HG03520 (cell line): ENCODE measurements at regions not wholly inside any gene's neighbourhood (a gene's known extent, or its start where the extent isn't known, plus 50 kb on each side); places are given as distances from the start of the nearest gene placed in this dataset.
"Not testable (repeated sequence)": the region's sequence is repeated elsewhere in the genome, so short reads cannot be mapped to it uniquely, and the experiment has no call there.

Source experiments
- ATAC-seq: cut with Tn5 transposase; IDR thresholded peaks from one replicate; pipeline ENCODE4 v1.9.1; 2021; ENCODE audit warnings: mild to moderate bottlenecking, moderate library complexity; ENCODE audit not compliant: unreplicated experiment

DNA sequence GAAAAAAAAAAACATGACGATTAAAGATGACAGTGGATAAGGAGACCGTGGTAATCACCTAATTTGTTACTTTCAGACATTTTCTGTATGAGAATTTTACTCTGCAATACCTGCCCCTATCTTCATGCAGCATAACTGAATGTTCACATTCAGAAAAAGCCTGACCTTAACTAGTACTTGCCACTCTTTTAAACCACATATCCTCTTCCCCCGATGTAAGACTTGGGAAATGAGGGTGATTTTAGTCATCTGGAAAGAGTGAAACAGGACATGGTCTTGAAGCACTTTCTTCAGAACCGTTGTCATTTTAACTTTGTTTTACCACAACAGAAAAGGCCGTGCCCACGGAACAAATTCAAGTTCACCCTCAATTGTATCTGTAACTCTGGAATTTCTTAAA lies 318.5 kb downstream of the BCL2L11 start:
- ATAC-seq, result not testable (repeated sequence)

DNA sequence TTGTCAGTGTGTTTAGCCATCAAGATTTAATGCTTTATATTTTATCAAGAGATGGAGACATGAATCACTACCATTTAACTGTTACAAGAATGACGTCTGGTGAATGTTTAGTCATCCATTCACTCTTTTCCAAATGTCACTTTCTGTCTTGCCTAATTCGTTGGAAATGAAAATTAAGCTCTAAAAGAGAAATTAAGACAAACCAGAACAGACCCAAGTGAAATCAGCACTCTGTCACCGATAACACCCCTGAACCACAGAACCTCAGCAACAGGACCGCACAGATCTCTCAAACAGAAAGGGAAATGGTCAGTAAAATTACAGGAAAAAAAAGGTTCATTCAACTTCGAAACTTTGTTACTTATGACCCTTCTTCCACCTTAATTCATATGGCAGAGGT lies 320.9 kb downstream of the BCL2L11 start:
- not testable (repeated sequence) for ATAC-seq

DNA sequence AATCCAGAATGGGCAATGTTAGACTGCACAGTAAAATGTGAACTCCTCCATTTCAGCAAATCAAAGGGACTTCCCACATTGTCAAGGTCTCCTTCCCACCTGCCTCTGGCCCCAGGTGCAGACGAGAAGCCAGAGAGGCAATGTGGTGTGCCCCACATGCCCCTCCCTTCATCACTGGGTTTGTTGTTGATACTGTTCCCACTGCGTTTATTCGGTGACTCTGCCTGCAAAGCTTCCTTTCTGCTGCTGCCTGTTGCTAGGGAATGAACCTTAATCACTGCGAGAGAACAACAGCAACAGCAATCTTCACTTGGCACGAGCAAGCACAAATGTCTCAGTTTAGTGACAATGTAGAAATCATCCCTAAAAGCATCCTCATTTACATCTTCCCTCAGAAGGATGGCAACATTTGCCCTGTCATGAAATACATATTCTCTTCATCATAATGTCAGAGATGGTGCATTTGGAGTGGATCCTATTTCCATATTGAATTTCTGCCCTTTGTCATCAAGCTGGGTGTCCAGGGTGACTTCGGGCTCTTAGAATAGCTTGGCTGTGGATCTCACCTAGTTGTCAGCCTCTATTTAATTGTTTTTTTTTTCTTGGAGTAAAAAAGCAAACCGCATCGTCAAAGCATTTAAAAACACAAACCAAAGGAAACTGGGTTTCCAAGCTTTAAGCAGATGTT lies 322.2 kb downstream of the BCL2L11 start:
- ATAC-seq, result not testable (repeated sequence)

DNA sequence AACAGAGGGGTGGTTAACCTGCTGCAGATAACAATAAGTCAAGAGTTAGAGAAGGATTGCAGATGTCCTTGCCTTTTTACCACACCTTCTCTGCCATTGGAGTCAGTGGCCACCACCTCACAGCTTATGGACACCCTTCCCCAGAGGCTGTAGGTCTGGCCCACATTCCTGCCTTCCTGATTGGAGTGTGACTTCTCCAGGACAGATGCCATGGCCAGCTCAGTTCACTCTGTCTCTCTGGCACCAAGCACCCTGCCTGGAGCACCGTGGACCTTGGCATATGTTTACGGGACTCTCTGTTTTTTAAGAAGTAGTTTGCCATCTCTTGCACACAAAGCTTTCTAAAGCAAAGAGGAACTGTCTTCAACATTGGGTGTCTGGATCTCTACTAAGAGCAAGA lies 323.8 kb downstream of the BCL2L11 start:
- not testable (repeated sequence) for ATAC-seq

DNA sequence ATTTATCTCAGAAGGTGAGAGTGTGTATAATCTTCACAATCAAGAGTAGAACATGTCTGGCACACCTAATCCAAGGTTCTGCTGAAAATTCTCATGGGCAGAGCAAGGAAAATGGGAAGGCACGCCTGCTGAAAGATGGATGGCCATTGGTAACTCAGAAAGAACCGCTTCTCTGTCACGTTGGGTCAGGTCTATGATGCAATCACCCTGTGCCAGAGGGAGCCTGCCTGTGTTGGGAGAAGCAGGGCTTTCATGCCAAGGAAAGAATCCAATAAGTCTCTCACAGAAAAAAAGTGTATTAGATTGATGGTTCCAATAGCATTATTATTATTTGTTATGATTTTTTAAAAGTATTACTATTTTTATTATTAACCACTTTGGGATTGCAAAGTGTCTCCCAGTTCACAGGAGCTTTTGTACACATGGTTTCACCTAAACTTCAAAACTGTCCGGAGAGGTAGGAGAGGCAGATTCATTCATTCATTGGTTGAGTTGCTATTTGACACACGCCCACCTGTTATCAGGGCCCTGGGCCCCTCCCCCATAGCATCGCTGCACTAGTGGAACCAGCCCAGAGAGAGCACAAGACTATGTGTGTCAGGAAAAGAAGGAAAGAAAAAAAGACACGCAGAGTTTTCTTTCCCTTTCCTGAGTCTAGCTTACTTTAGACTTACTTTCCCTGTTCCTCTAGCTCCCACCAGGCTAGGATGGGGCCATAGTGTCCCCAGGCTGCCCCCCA lies 324.6 kb downstream of the BCL2L11 start:
- not testable (repeated sequence) for ATAC-seq

DNA sequence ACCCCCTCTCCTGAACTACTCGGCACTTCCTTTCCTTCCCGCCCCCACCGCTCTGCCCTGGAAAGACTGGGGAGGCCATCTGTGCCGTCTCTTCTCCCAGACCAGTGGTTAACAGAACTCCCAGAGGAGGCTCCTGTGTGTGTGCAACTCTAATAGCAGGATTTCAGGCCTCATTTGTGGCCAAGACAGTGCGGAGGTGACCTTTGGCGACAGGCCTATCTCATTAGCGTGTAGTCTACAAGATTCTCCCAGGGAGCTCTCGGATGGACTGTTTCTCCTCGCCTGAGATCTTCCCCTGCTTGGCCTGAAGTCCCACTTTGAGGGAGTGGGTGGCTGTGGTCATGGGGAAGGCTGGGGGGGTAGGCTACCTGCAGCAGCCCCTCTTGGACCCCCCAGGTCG lies 325.2 kb downstream of the BCL2L11 start:
- ATAC-seq, result not testable (repeated sequence)

DNA sequence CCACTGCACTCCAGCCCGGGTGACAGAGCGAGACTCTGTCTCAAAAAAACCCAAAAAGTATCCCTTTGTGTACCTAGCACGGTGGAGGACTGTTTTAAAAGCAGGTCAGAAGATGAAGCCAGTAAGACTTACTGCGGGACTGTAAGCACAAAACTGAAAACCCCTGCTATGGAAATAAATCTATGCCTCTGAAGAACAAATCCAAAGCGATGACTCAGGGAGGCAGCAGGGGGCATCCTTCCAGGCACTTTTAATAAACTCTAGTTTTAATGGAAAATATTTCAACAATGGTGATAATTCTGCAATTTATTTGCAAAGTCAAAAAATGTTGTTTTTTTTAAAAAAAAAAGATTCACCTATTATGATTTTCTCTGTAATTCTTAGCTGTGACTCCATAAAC lies 326.8 kb downstream of the BCL2L11 start:
- ATAC-seq, result not testable (repeated sequence)

DNA sequence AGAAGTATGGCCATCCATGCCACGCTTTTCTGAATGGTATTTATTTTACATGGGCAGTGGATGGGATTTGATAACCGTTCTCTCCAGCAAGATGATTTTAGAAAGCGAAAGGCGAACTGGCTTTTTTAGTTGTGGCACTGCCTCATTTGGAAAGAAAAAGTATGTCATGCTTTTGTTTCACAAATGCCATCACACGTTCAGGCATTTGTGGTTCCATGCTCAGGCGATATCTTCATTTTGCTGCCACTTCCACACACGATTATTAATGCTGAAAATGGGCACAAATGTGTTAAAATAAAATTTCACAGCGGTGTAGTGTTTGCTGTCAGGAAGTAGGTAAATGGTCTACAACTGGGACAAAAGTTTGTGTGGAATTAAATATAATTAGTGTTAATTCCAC lies 328.1 kb downstream of the BCL2L11 start:
- not testable (repeated sequence) for ATAC-seq

DNA sequence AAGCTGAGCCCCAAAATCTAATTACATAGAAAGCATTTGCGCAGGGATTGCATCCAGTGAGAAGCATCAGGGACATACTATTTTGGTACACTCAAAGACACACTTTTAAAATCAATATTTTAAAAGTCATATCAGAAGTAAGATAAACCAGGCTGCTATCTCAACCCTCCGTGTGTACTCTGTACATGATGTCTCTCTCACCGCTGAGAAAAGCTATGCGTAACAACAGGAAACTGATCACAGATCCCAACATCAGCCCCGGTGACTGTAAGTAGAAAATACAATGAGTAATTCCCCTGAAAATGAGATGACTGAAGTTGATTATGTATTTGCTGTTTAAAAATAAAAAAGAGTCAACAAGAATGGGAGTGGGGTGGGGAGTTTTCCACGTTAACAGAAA lies 329.8 kb downstream of the BCL2L11 start:
- not testable (repeated sequence) for ATAC-seq

DNA sequence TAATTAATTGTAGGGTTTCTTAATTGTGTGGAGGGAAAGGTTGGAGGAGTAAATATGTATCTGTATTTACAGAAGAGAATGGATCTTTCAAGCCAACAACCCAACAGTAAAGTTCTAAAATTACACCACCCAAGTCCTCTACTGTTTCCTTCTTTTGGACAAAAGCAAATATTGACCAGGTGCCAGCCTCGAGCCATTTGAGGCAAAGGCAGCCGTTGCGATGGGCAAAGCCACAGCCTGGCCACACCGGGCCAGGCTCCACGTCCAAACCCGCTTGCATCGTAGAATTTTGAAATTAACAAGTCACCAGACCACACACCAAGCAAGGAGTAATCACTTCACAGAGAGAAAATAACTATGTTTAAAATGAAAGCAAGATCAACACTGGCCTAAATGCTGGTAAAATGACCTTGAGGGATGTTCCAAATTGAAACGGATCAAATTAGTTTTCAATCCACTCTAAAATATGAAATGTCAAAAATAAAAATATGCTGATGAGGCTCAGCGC lies 331.0 kb downstream of the BCL2L11 start:
- peak; percentile 12 for ATAC-seq

DNA sequence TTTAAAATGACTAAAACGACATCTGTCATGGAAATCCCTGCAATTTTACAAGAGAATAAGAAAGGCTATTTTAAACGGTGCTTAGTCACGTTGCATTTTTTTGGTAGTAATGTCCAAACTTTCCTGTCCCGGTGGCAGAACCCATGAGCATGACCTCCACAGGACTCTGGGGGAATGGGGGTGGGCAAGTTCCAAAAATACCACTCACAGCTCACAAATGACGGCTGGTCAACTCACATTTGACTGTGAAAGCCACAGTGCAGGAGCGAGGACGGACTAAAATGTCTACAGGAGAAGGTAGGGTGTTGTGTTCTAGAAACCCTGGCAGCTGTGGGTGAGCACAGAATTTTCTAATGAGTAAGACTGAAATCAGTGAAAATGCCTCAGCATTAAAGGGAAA lies 331.5 kb downstream of the BCL2L11 start:
- ATAC-seq, result peak; percentile 61

DNA sequence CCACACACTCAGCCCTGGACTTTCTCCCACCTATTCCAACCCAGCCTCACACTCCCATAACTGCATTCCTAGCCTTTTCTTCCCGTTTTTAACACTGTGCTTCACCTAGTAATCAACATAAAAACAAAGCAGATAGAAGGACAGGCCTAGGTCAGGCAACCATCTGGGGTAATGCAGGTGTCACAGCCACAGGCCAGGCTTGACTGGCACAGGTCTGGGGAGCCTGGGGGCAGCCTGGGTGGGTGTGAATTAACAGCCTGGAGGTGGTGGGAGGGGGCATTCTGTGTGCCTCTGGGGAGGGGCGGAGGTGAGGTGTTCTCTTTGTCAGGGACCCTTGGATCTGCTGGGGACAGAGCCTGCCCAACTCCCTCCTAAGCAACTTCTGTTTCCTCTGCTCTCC lies 332.6 kb downstream of the BCL2L11 start:
- not testable (repeated sequence) for ATAC-seq

DNA sequence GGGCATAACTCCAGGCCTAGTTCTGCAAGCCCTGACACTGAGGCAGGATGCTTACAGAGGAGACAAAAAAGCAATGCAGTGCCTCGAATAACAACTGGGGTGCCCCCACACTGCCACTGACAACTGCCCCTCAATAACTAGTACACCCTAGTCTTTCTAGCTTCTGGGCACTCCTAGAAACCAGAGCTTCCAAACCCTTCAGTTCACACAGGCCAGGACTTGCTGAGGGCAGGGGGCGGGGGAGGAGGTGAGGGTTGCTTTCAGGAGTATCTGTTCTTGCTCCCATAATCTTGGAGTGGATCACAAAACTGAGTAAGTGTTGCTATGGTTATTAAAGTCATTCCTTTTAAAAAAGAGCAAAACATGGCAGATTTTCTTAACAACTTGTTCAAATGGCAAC lies 333.1 kb downstream of the BCL2L11 start:
- ATAC-seq, result not testable (repeated sequence)

DNA sequence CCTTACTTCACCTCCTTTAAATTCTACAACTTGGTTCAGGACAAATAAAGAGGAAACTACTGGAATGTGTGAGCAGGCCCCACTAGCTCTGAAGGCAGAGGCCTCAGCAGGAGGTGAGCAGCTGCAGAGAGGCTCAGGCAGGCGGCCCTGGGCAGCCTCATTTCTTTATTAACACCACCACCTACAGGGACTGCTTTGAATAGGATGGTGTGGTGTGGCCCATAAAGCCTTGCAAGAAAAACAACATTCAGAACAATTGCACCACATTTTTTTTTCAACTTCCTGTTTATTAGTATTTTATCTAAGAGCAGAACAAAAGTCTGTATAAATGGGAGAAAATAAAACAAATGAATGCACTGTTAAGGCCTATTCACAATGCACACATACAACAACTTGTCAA lies 333.7 kb downstream of the BCL2L11 start:
- ATAC-seq, result peak; percentile 43

DNA sequence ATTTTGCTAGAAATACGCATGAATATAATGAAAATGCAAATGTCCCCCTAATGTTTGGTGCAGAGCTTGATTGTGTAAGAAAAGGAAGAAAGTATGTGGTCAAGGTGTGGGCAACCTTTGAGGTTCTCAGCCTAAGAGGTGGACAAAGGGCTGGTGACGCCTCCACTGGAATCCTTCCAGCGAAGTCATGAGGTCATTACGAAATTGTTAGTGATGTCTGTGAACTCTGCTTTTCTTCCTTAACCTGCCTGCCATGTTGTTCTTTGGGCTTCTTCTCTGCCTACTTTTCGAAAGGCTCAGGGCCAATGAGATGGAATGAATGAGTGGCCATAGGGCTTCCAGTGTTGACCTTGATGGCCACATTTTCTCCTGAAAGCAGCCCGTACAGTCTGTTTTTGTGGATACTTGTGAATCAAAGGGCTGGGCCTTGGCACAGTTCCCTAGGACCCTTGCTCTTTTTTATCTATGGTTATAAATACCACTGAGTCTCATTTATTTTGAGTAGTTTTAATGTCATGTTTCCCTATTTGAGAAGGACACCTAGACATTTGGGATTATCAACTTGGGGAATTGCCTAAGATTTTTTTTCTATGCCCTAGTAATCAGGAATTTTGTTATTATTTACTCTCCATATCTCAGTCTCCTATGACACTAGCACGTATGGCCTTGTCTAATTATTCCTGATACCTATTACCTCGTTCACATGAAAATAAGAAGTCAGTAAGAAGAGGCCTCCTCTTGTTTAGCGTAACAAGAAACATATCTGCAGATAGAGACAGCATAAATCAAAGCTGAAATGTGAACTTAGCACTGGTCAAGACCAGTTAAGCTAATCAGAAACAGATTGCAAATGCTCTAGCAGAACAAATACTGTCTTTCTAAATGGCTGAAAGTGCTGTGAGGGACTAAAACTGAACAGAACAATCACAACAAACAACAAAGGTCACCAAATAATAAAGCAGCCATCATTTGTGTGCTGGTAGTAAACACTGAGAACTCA lies 334.6 kb downstream of the BCL2L11 start:
- ATAC-seq, result not testable (repeated sequence)

DNA sequence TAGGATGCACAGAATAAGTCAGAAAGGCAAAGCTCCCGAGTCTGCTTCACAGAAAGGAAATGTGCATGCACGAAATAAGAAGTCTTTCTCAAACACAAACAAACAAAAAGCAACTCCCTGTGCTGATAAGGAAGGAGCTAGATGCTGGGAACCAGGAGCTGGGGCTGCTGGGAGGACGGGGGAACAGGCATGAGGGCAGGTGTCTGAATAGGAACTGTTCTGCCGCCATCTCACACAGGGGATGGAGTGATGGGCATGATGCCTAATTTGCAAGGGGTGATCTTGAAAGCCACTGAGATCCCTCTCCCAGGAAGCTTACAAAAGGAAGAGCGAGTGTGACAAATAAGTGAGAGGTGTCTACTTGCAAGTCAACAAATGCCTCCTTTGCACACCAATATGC lies 336.5 kb downstream of the BCL2L11 start:
- ATAC-seq, result not testable (repeated sequence)

DNA sequence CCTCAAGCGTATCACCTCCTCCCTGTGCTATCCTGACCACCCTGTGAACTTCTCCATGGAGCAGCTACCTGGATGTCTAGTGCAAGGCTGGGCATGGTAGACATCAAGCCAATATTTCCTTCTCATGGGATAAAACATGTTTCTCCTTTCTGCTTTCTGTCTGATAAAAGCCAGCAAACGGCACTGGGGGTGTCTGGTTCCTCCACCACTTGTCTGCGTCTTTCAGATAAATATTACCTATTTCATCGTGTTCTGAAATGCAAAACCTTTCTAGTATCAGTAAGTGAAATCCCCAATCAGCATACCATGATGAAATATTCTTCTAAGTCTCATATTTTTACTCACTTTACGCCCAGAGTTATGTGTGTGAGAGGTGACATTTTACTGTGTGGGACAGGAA lies 340.2 kb downstream of the BCL2L11 start:
- ATAC-seq, result not testable (repeated sequence)

DNA sequence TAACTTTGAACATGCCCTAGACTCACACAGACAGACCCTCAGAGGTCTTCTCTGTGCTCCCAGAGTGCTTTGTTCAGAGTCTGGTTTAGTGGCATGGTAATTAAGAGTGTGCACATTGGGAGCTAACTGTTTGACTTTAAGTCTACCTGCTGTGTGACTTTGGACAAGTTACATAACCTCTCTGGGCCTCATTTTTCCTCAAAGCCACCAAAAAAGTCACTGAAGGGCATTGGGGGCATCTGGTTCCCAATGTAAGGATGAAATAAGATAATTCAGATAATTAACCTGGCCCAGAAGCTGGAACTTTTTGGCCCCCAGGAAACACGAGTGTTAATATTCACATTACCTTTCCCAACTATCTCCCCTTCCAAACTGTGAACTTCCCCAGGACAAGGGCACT lies 341.1 kb downstream of the BCL2L11 start:
- not testable (repeated sequence) for ATAC-seq

DNA sequence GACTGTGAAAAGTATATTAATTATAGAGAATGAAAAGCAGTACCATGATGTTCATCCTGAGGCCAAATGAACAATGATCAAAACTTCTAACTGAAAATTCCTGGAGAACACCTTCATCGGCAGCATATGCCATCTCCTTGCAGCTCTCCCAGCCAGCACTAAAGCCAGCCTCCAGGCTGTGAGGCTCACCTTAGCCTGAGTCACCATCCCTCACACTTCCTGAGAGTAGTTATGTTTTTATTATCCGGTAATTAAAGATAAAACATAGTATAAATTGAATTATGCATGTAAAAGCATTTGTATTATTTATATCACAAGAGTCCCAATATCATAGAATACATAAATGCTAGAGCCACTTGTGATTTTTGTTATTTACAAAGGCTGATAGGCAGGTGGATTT lies 341.9 kb downstream of the BCL2L11 start:
- not testable (repeated sequence) for ATAC-seq

DNA sequence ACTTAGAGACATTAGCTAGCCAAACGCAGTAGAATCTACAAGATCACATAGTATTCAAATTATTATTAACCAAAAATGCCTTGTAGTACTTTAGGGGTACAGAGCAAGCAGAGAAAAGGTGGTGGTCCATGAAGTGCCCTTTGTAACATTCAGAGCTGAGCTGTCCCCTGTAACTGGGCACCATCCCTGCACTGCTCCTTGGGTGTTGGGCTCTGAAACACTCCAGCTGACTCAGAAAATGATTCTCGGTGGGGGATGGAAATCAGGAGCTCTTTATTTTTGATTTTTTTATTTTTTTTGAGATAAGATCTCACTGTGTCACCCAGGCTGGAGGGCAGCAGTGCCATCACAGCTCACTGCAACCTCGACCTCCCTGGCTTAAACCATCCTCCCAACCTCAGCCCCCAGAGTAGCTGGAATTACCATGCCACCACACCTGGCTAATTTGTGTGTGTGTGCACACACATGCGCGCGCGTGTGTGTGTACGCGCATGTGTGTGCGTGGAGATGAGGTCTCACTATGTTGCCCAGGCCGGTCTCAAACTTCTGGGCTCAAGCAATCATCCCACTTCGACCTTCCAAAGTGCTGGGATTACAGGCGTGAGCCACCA lies 342.6 kb downstream of the BCL2L11 start:
- not testable (repeated sequence) for ATAC-seq
